ENCODE measurements at regions not wholly inside any gene's neighbourhood (a gene's known extent, or its start where the extent isn't known, plus 50 kb on each side); places are given as distances from the start of the nearest gene placed in this dataset.

DNA sequence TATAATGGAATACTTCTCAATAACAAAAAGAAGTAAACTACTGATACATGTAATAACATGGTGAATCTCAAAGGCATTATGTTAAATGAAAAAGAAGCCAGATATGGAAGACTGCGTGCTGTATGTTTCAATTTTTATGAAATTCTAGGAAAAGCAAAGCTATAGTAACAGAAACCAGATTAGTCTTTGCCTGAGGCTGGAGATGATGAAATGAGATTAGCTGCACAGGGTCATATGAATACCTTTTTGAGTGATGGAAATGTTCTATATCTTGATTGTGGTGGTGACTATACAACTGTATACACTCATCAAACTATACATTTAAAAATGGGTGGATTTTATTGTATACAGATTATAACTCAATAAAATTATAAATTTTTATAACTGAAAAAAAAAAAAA lies 113.5 kb downstream of the TMEM30B start:
- TF ChIP-seq, protein P1, sequence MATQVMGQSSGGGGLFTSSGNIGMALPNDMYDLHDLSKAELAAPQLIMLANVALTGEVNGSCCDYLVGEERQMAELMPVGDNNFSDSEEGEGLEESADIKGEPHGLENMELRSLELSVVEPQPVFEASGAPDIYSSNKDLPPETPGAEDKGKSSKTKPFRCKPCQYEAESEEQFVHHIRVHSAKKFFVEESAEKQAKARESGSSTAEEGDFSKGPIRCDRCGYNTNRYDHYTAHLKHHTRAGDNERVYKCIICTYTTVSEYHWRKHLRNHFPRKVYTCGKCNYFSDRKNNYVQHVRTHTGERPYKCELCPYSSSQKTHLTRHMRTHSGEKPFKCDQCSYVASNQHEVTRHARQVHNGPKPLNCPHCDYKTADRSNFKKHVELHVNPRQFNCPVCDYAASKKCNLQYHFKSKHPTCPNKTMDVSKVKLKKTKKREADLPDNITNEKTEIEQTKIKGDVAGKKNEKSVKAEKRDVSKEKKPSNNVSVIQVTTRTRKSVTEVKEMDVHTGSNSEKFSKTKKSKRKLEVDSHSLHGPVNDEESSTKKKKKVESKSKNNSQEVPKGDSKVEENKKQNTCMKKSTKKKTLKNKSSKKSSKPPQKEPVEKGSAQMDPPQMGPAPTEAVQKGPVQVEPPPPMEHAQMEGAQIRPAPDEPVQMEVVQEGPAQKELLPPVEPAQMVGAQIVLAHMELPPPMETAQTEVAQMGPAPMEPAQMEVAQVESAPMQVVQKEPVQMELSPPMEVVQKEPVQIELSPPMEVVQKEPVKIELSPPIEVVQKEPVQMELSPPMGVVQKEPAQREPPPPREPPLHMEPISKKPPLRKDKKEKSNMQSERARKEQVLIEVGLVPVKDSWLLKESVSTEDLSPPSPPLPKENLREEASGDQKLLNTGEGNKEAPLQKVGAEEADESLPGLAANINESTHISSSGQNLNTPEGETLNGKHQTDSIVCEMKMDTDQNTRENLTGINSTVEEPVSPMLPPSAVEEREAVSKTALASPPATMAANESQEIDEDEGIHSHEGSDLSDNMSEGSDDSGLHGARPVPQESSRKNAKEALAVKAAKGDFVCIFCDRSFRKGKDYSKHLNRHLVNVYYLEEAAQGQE (IDR thresholded peaks at IDR 0.05): no peak
- TF ChIP-seq, protein P2, sequence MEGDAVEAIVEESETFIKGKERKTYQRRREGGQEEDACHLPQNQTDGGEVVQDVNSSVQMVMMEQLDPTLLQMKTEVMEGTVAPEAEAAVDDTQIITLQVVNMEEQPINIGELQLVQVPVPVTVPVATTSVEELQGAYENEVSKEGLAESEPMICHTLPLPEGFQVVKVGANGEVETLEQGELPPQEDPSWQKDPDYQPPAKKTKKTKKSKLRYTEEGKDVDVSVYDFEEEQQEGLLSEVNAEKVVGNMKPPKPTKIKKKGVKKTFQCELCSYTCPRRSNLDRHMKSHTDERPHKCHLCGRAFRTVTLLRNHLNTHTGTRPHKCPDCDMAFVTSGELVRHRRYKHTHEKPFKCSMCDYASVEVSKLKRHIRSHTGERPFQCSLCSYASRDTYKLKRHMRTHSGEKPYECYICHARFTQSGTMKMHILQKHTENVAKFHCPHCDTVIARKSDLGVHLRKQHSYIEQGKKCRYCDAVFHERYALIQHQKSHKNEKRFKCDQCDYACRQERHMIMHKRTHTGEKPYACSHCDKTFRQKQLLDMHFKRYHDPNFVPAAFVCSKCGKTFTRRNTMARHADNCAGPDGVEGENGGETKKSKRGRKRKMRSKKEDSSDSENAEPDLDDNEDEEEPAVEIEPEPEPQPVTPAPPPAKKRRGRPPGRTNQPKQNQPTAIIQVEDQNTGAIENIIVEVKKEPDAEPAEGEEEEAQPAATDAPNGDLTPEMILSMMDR (IDR thresholded peaks at IDR 0.05; ENCODE audit: low read depth, low read length, missing input control): no peak
- no peak for TF ChIP-seq RAD21 (IDR thresholded peaks at IDR 0.05)
- TF ChIP-seq GABPA (IDR thresholded peaks at IDR 0.05 in 1 of 2, conservative IDR thresholded peaks at IDR 0.05 in 1 of 2): no peak
- TF ChIP-seq, protein P3, sequence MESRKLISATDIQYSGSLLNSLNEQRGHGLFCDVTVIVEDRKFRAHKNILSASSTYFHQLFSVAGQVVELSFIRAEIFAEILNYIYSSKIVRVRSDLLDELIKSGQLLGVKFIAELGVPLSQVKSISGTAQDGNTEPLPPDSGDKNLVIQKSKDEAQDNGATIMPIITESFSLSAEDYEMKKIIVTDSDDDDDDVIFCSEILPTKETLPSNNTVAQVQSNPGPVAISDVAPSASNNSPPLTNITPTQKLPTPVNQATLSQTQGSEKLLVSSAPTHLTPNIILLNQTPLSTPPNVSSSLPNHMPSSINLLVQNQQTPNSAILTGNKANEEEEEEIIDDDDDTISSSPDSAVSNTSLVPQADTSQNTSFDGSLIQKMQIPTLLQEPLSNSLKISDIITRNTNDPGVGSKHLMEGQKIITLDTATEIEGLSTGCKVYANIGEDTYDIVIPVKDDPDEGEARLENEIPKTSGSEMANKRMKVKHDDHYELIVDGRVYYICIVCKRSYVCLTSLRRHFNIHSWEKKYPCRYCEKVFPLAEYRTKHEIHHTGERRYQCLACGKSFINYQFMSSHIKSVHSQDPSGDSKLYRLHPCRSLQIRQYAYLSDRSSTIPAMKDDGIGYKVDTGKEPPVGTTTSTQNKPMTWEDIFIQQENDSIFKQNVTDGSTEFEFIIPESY (IDR thresholded peaks at IDR 0.05): no peak
- TF ChIP-seq NR2F2 (IDR thresholded peaks at IDR 0.05): no peak

All from liver (tissue), 3 donors.